Islet of Langerhans (tissue), 1 donor: ENCODE measurements at regions not wholly inside any gene's neighbourhood (a gene's known extent, or its start where the extent isn't known, plus 50 kb on each side); places are given as distances from the start of the nearest gene placed in this dataset.

Source experiments
- FAIRE-seq: peaks from one replicate; lab custom pipeline; 2011; peaks lifted over from hg19 to GRCh38; lab: Jason Lieb, UNC

GRCh38 chr15:99511531-99511865 lies 54.3 kb upstream of the MEF2A start:
- no peak for FAIRE-seq

- no peak for FAIRE-seq
Observed at GRCh38 chr15:99511866-99512661, 53.7 kb upstream of the MEF2A start.

GRCh38 chr15:99514306-99514705 lies 51.5 kb upstream of the MEF2A start:
- no peak for FAIRE-seq
